H9 (cell line): ENCODE measurements at regions not wholly inside any gene's neighbourhood (a gene's known extent, or its start where the extent isn't known, plus 50 kb on each side); places are given as distances from the start of the nearest gene placed in this dataset.

Experiments
- DNase-seq: peaks from one replicate; pipeline ENCODE4 v3.0.0-alpha.2; 2017
- H2AFZ ChIP-seq: one replicate; pipeline ENCODE4 v1.6.1; 2013; ENCODE audit warnings: mild to moderate bottlenecking, low read length, control low read depth, moderate library complexity
- H2AK5ac ChIP-seq: 2 replicates; pipeline ENCODE4 v1.6.1; 2013; ENCODE audit warnings: low read length, control low read depth, mixed read lengths; ENCODE audit not compliant: insufficient read length
- H2BK120ac ChIP-seq: one replicate; pipeline ENCODE4 v1.6.1; 2013; ENCODE audit warnings: low read depth, mild to moderate bottlenecking, low read length, control low read depth, inconsistent platforms; ENCODE audit not compliant: poor library complexity, severe bottlenecking
- H2BK12ac ChIP-seq: 2 replicates; pipeline ENCODE4 v1.6.1; 2013; ENCODE audit warnings: low read length, control low read depth, mixed read lengths, low read depth; ENCODE audit not compliant: insufficient read length
- H2BK15ac ChIP-seq: 2 replicates; pipeline ENCODE4 v1.6.1; 2013; ENCODE audit warnings: low read depth, low read length, control low read depth
- H2BK20ac ChIP-seq: one replicate; pipeline ENCODE4 v1.6.1; 2013; ENCODE audit warnings: low read depth, mild to moderate bottlenecking, low read length, control low read depth, inconsistent platforms; ENCODE audit not compliant: poor library complexity, severe bottlenecking
- H2BK5ac ChIP-seq: 2 replicates; pipeline ENCODE4 v1.6.1; 2013; ENCODE audit warnings: low read length, control low read depth, mixed read lengths; ENCODE audit not compliant: insufficient read length
- H3K14ac ChIP-seq: 2 replicates; pipeline ENCODE4 v1.6.1; 2013; ENCODE audit warnings: low read length, control low read depth; ENCODE audit not compliant: insufficient read depth
- H3K18ac ChIP-seq: 2 replicates; pipeline ENCODE4 v1.6.1; 2013; ENCODE audit warnings: low read depth, mild to moderate bottlenecking, mixed read lengths, low read length, control low read depth; ENCODE audit not compliant: insufficient read length
- H3K23ac ChIP-seq: 2 replicates; pipeline ENCODE4 v1.6.1; 2013; ENCODE audit warnings: low read length, control low read depth, mixed read lengths, low read depth; ENCODE audit not compliant: insufficient read length
- H3K23me2 ChIP-seq: 2 replicates; pipeline ENCODE4 v1.6.1; 2013; ENCODE audit warnings: low read depth, mild to moderate bottlenecking, mixed read lengths, low read length, control low read depth; ENCODE audit not compliant: insufficient read length, poor library complexity, severe bottlenecking
- H3K27ac ChIP-seq: 2 replicates; pipeline ENCODE4 v1.5.1; 2013; ENCODE audit warnings: low read length, control low read depth, mixed read lengths, low read depth; ENCODE audit not compliant: insufficient read length
- H3K27me3 ChIP-seq: 2 replicates; pipeline ENCODE4 v1.6.1; 2013; ENCODE audit warnings: low read length, control low read depth, inconsistent platforms; ENCODE audit not compliant: insufficient read depth
- H3K4ac ChIP-seq: 2 replicates; pipeline ENCODE4 v1.6.1; 2013; ENCODE audit warnings: low read depth, mild to moderate bottlenecking, control low read depth, inconsistent platforms, low read length, moderate library complexity
- H3K4me1 ChIP-seq: 2 replicates; pipeline ENCODE4 v1.6.1; 2013; ENCODE audit warnings: low read length, control low read depth, inconsistent platforms; ENCODE audit not compliant: insufficient read depth
- H3K4me2 ChIP-seq: 2 replicates; pipeline ENCODE4 v1.6.1; 2013; ENCODE audit warnings: low read length, control low read depth, mixed read lengths; ENCODE audit not compliant: insufficient read length, insufficient read depth
- H3K56ac ChIP-seq: 2 replicates; pipeline ENCODE4 v1.6.1; 2013; ENCODE audit warnings: low read depth, mild to moderate bottlenecking, mixed read lengths, low read length, control low read depth; ENCODE audit not compliant: insufficient read length
- H3K79me1 ChIP-seq: 2 replicates; pipeline ENCODE4 v1.6.1; 2013; ENCODE audit warnings: low read depth, mild to moderate bottlenecking, moderate library complexity, low read length, control low read depth, inconsistent platforms; ENCODE audit not compliant: insufficient read depth, poor library complexity, severe bottlenecking
- H3K79me2 ChIP-seq: 2 replicates; pipeline ENCODE4 v1.6.1; 2013; ENCODE audit warnings: low read length, control low read depth, inconsistent platforms; ENCODE audit not compliant: insufficient read depth
- H3K9ac ChIP-seq: 2 replicates; pipeline ENCODE4 v1.6.1; 2013; ENCODE audit warnings: low read length, control low read depth, mixed read lengths; ENCODE audit not compliant: insufficient read length; ENCODE audit errors: extremely low read depth
- H3K9me3 ChIP-seq: one replicate; pipeline ENCODE4 v1.6.1; 2013; ENCODE audit warnings: low read depth, low read length, inconsistent platforms; ENCODE audit not compliant: control insufficient read depth
- H3T11ph ChIP-seq: one replicate; pipeline ENCODE4 v1.6.1; 2013; ENCODE audit warnings: mild to moderate bottlenecking, low read length, control low read depth, inconsistent platforms
- H4K20me1 ChIP-seq: one replicate; pipeline ENCODE4 v1.6.1; 2013; ENCODE audit not compliant: control insufficient read depth, insufficient read length, insufficient read depth
- H4K5ac ChIP-seq: 2 replicates; pipeline ENCODE4 v1.6.1; 2013; ENCODE audit warnings: low read depth, mild to moderate bottlenecking, mixed read lengths, low read length, control low read depth; ENCODE audit not compliant: insufficient read length
- H4K8ac ChIP-seq: replicated peaks from 2 replicates; pipeline ENCODE4 v1.6.1; 2013; ENCODE audit warnings: low read length, control low read depth, mixed read lengths, low read depth; ENCODE audit not compliant: insufficient read length
- H4K91ac ChIP-seq: 2 replicates; pipeline ENCODE4 v1.6.1; 2013; ENCODE audit warnings: low read depth, mild to moderate bottlenecking, moderate library complexity, mixed read lengths, low read length, control low read depth; ENCODE audit not compliant: insufficient read length
- H3K27ac Mint-ChIP-seq, 3 experiments: 2 replicates in 2 of 3; 3 replicates in 1 of 3; pipeline ENCODE4 v1.8.0; 2020 to 2021; ENCODE audit warnings: mixed read lengths in 3 of 3, mild to moderate bottlenecking in 1 of 3, moderate library complexity in 1 of 3
- H3K27me3 Mint-ChIP-seq: 2 replicates; pipeline ENCODE4 v1.8.0; 2021; ENCODE audit warnings: low read depth, mild to moderate bottlenecking, moderate library complexity, mixed read lengths
- H3K36me3 Mint-ChIP-seq, 3 experiments: 2 replicates in 2 of 3; 3 replicates in 1 of 3; pipeline ENCODE4 v1.8.0; 2020 to 2021; ENCODE audit warnings: low read depth in 3 of 3, mixed read lengths in 3 of 3; ENCODE audit not compliant: insufficient read depth in 1 of 3
- H3K4me1 Mint-ChIP-seq, 2 experiments: 2 replicates each; pipeline ENCODE4 v1.8.0; 2020; ENCODE audit warnings: mixed read lengths in 2 of 2
- H3K4me3 Mint-ChIP-seq, 2 experiments: 2 replicates in 1 of 2; 3 replicates in 1 of 2; pipeline ENCODE4 v1.8.0; 2020 to 2021; ENCODE audit warnings: mild to moderate bottlenecking in 2 of 2, mixed read lengths in 2 of 2, moderate library complexity in 1 of 2
- H3K9me3 Mint-ChIP-seq, 2 experiments: 2 replicates in 1 of 2; 3 replicates in 1 of 2; pipeline ENCODE4 v1.8.0; 2020; ENCODE audit warnings: mild to moderate bottlenecking in 2 of 2, mixed read lengths in 2 of 2, moderate library complexity in 1 of 2
- WGBS: extraction: QIAGEN DNeasy Blood & Tissue Kit; methylation state at CpG from one replicate; pipeline ENCODE4 v1.1.7; 2013; ENCODE audit warnings: missing lambda C conversion rate, low lambda C conversion rate, mixed read lengths; ENCODE audit not compliant: insufficient read length; ENCODE audit errors: extremely low coverage; 5-methylcytosine and 5-hydroxymethylcytosine counted together
- TF ChIP-seq, protein P1 (sequence below): fragments of 200-600 bp; sonication (generic); conservative IDR thresholded peaks from 3 replicates; pipeline ENCODE4 v1.8.0; 2021; ENCODE audit warnings: antibody characterized with exemption, mild to moderate bottlenecking

DNA sequence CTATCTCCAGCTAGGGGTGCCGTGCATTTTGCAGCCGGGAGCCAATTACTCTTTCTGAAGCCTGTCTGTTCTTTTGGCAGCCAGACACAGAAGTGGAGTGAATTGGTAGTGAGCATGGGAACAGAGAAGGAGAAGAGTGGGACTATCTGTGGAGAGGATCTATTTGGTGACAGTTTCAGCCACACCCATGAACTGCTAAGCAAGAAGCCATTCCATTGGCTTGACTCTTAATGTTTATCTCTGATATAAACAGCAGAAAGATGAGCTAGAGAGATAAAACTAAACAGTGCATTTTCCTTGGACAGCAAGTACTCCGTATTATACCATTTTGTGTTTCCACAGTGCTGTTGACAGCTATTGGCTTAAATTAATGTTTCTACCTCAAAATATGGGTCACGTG, 259.6 kb upstream of the THUMPD2 start:
- H2AK5ac ChIP-seq: no peak overlapping the region

More for the DNA sequence above, 259.6 kb upstream of the THUMPD2 start:
- no peak overlapping the region for H3K9ac ChIP-seq
- no peak overlapping the region for H3K23ac ChIP-seq
- WGBS: no CpG with 5 or more reads among the region's 4 CpGs
- no peak overlapping the region for H3K14ac ChIP-seq
- H3K4me2 ChIP-seq: no peak overlapping the region
- H3K27me3 Mint-ChIP-seq: peaks cover 2% of the 10 kb centered on the region; the same call in 1 of the 2 replicates
- peaks cover 0 to 13% of the 10 kb centered on the region in 2 experiments; a peak in 3 of 5 replicates for H3K9me3 Mint-ChIP-seq
- H4K91ac ChIP-seq: no peak overlapping the region
- H3K4me3 Mint-ChIP-seq: no peak overlapping the region
- H3K79me2 ChIP-seq: no peaks in the 10 kb centered on the region
- DNase-seq: no peak
- no peaks in the 10 kb centered on the region for H3K79me1 ChIP-seq
- H3K36me3 Mint-ChIP-seq: peaks cover 2 to 8% (median 4%) of the 10 kb centered on the region in 3 experiments; a peak in 4 of 7 replicates
- H2BK20ac ChIP-seq: no peak overlapping the region
- H2BK120ac ChIP-seq: no peak overlapping the region
- H3K4me1 Mint-ChIP-seq: no peaks in the 10 kb centered on the region
- H3K27ac ChIP-seq: no peak overlapping the region
- no peaks in the 10 kb centered on the region; the same call in 1 of the 2 replicates for H3K4me1 ChIP-seq
- no peak overlapping the region for H2BK15ac ChIP-seq
- no peak overlapping the region for H2BK12ac ChIP-seq
- H3K27me3 ChIP-seq: no peaks in the 10 kb centered on the region
- TF ChIP-seq, protein P1, sequence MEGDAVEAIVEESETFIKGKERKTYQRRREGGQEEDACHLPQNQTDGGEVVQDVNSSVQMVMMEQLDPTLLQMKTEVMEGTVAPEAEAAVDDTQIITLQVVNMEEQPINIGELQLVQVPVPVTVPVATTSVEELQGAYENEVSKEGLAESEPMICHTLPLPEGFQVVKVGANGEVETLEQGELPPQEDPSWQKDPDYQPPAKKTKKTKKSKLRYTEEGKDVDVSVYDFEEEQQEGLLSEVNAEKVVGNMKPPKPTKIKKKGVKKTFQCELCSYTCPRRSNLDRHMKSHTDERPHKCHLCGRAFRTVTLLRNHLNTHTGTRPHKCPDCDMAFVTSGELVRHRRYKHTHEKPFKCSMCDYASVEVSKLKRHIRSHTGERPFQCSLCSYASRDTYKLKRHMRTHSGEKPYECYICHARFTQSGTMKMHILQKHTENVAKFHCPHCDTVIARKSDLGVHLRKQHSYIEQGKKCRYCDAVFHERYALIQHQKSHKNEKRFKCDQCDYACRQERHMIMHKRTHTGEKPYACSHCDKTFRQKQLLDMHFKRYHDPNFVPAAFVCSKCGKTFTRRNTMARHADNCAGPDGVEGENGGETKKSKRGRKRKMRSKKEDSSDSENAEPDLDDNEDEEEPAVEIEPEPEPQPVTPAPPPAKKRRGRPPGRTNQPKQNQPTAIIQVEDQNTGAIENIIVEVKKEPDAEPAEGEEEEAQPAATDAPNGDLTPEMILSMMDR: no peak
- no peak overlapping the region for H2BK5ac ChIP-seq
- H4K8ac ChIP-seq: no peak overlapping the region
- no peaks in the 10 kb centered on the region for H3K23me2 ChIP-seq
- no peak overlapping the region for H2AFZ ChIP-seq
- peaks cover 6% of the 10 kb centered on the region for H3K9me3 ChIP-seq
- H4K20me1 ChIP-seq: no peaks in the 10 kb centered on the region
- no peak overlapping the region for H4K5ac ChIP-seq
- no peak overlapping the region for H3K56ac ChIP-seq
- H3K4ac ChIP-seq: no peak overlapping the region
- no peak overlapping the region for H3K18ac ChIP-seq
- H3T11ph ChIP-seq: no peak overlapping the region
- no peak overlapping the region; a peak in 1 of 7 replicates for H3K27ac Mint-ChIP-seq
